GM20000 (cell line): ENCODE measurements at regions not wholly inside any gene's neighbourhood (a gene's known extent, or its start where the extent isn't known, plus 50 kb on each side); places are given as distances from the start of the nearest gene placed in this dataset.

ENCODE experiments used
- DNase-seq: peaks from one replicate; pipeline ENCODE4 v3.0.0; 2012; ENCODE audit warnings: low spot score
- TF ChIP-seq, protein P1 (sequence below): IDR thresholded peaks from 2 replicates; pipeline ENCODE4 v1.5.1; 2012; ENCODE audit warnings: mild to moderate bottlenecking, control low read depth; ENCODE audit errors: extremely low read depth, missing control alignments

DNA sequence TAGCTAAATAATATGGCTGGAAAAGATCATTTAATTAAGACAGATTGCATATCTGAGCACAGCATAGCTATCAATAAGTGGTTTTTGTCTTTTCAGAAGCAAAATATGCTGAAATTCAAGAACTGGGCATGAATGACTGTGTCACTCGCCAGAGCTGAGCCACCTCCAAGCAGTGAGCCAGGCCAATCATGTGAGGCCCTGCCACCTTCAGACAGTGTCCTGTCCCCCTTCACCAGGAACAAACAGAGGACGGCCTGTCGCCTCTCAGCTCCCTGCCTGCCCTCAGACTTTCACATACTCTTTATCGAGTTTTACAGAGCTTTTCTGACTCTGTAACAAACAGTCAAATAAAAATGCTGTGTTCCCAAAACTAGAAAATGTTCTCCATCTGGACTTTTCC is 171.0 kb upstream of the TSC22D1 start:
- TF ChIP-seq, protein P1, sequence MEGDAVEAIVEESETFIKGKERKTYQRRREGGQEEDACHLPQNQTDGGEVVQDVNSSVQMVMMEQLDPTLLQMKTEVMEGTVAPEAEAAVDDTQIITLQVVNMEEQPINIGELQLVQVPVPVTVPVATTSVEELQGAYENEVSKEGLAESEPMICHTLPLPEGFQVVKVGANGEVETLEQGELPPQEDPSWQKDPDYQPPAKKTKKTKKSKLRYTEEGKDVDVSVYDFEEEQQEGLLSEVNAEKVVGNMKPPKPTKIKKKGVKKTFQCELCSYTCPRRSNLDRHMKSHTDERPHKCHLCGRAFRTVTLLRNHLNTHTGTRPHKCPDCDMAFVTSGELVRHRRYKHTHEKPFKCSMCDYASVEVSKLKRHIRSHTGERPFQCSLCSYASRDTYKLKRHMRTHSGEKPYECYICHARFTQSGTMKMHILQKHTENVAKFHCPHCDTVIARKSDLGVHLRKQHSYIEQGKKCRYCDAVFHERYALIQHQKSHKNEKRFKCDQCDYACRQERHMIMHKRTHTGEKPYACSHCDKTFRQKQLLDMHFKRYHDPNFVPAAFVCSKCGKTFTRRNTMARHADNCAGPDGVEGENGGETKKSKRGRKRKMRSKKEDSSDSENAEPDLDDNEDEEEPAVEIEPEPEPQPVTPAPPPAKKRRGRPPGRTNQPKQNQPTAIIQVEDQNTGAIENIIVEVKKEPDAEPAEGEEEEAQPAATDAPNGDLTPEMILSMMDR = no peak
- DNase-seq = no peak

GRCh38 chr13:44746690-44747089 is 170.6 kb upstream of the TSC22D1 start:
- TF ChIP-seq, protein P1 = no peak
- no peak for DNase-seq

GRCh38 chr13:44744880-44745633 is 168.9 kb upstream of the TSC22D1 start:
- TF ChIP-seq, protein P1 = no peak
- DNase-seq = no peak

- TF ChIP-seq, protein P1 = no peak
- DNase-seq = no peak
Measured at GRCh38 chr13:44739539-44739938, 163.4 kb upstream of the TSC22D1 start.

DNA sequence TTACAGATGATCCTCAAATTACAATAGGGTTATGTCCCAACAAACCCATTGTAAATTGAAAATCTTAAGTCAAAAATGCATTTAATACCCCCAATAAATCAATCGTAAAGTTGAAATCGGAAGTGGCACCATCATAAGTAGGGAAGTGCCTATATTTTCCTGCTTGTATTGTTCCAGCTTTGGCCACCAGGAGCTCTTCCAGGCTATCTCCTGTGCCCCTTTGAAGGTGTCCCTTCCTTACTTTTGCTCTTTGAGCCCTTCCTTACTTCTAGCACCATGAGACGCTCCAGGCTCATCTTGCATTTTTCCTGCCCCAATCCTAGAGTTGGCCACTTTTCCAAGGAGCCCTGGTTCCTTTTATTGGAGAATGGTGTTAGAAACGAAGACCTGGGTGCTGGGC is 163.0 kb upstream of the TSC22D1 start:
- no peak for DNase-seq
- TF ChIP-seq, protein P1 = no peak

- DNase-seq = no peak
- TF ChIP-seq, protein P1 = no peak
Measured at GRCh38 chr13:44738463-44738862, 162.3 kb upstream of the TSC22D1 start.

DNA sequence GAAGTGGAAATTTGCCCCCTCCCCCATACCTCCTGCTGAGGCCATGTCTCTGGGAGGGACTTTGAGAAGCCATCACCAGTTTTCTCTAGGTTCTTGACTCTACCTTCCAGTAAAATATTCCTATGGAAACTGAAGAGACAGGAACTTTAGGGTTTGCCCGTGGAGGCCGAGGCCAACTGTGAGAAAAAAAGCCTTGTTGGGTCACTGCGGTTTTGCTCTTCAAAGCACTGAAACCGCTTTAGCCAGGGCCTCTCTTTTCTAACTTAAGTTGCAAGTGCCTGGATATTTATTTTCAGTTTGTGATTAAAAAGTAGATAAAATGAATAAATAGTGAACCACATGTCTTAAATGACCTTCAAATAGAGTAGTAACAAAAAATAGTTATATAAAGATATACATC is 159.7 kb upstream of the TSC22D1 start:
- DNase-seq = no peak
- TF ChIP-seq, protein P1 = no peak
